A673 (cell line): ENCODE measurements at regions not wholly inside any gene's neighbourhood (a gene's known extent, or its start where the extent isn't known, plus 50 kb on each side); places are given as distances from the start of the nearest gene placed in this dataset.
"Not testable (repeated sequence)": the region's sequence is repeated elsewhere in the genome, so short reads cannot be mapped to it uniquely, and the experiment has no call there.

Experiments
- CTCF ChIP-seq: fragments of 300-800, 200-600 bp; sonication (generic); conservative IDR thresholded peaks from 2 replicates; pipeline ENCODE4 v1.5.1; 2017; ENCODE audit warnings: low read depth, mild to moderate bottlenecking, antibody characterized with exemption, low read length, moderate library complexity, mixed read lengths
- EZH2 ChIP-seq: fragments of 200-600 bp; sonication (generic); IDR thresholded peaks from 2 replicates; pipeline ENCODE4 v1.6.1; 2017; ENCODE audit warnings: borderline replicate concordance, low read depth, mild to moderate bottlenecking, mixed read lengths, antibody characterized with exemption, low read length; ENCODE audit not compliant: poor library complexity, severe bottlenecking

DNA sequence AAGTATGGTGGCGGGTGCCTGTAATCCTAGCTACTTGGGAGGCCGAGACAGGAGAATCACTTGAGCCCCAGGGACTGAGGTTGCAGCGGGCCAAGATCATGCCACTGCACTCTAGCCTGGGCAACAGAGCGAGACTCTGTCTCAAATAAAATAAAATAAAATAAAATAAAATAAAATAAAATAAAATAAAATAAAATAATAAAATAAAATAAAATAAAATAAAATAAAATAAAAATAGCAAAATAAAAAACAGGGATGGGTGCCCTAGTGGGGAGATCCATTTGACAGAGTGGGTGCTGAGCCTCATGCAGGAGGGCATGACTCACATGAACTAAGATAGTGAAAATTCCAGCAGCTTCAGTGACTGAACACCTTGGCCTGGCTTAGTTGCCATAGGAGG lies 460.7 kb downstream of the PLPP3 start:
- TF ChIP-seq CTCF, EZH2: not testable (repeated sequence)
